ENCODE measurements at regions not wholly inside any gene's neighbourhood (a gene's known extent, or its start where the extent isn't known, plus 50 kb on each side); places are given as distances from the start of the nearest gene placed in this dataset.

DNA sequence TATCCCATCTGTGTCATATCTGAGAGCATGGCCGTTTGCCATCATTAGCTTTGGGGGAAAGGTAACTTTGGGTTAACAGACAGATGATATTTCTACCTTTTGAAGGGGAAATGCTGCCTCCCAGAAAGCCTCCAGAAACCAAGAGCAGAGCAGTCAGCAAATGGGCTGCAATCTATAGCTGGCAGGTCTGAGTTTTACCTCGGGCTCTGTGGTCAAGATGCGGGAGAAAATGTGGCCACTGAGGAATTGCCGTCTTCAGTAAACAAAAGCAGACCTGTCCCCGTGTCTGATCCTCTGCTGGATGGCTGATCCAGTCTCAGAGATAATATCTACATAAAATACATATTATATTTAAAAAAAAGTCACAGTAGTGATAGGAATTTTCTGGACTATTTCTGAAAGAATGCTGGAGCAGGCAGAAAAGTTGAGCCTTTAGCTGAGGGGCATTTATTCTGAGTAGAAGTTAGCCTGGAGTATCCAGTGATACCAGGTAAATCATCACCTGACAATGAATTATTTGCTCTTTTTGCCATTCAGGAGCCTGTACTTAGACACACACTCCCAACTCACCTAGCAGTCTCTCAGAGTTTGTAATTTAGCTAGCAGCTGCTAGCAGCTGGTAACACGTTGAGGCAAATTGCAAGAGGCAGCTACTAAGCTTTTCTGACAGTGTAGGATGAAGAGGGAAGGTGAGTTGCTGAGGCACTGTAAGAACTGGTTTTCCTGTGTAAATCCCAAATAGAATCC lies 285.3 kb upstream of the RARB start:
- TF ChIP-seq, protein P1, sequence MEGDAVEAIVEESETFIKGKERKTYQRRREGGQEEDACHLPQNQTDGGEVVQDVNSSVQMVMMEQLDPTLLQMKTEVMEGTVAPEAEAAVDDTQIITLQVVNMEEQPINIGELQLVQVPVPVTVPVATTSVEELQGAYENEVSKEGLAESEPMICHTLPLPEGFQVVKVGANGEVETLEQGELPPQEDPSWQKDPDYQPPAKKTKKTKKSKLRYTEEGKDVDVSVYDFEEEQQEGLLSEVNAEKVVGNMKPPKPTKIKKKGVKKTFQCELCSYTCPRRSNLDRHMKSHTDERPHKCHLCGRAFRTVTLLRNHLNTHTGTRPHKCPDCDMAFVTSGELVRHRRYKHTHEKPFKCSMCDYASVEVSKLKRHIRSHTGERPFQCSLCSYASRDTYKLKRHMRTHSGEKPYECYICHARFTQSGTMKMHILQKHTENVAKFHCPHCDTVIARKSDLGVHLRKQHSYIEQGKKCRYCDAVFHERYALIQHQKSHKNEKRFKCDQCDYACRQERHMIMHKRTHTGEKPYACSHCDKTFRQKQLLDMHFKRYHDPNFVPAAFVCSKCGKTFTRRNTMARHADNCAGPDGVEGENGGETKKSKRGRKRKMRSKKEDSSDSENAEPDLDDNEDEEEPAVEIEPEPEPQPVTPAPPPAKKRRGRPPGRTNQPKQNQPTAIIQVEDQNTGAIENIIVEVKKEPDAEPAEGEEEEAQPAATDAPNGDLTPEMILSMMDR (IDR thresholded peaks at IDR 0.05): no peak
- no peak for TF ChIP-seq POLR2A (IDR thresholded peaks at IDR 0.05)
